K562 (cell line): ENCODE measurements at regions not wholly inside any gene's neighbourhood (a gene's known extent, or its start where the extent isn't known, plus 50 kb on each side); places are given as distances from the start of the nearest gene placed in this dataset.

ENCODE experiments used
- ATAC-seq: fragments of 200-7000 bp; cut with Tn5 transposase; 3 replicates; pipeline ENCODE4 v1.9.1; 2020; ENCODE audit warnings: moderate library complexity
- BruUV-seq: library from RNA; stranded (reverse); fragments of 400-500 nt; replicated peaks from 2 replicates; lab custom pipeline; 2021; lab: Mats Ljungman, UMichigan
- CTCF ChIA-PET: fragments of 300-600 bp; formaldehyde crosslinking; extraction: SDS; loops from one replicate; lab custom pipeline; 2021; ENCODE audit warnings: low intra/inter-chr PET ratio; lab: Yijun Ruan, JAX
- POLR2A ChIA-PET: fragments of 300-600, 350-650 bp; sonication (Branson Sonifier 250); formaldehyde crosslinking; extraction: SDS; loops from one replicate; lab custom pipeline; 2021; ENCODE audit warnings: antibody characterized with exemption, inconsistent platforms; lab: Yijun Ruan, JAX
- DNase-seq, 4 experiments: peaks; one replicate each; pipeline versions ENCODE4 v3.0.0 to v3.0.0-alpha.2; 2011 to 2018; ENCODE audit warnings: low spot score in 3 of 4, mixed read lengths in 3 of 4; ENCODE audit errors: extremely low read depth in 1 of 4
- FAIRE-seq: peaks from 2 replicates; lab custom pipeline; 2011; peaks lifted over from hg19 to GRCh38; lab: Jason Lieb, UNC
- H2AFZ ChIP-seq: 2 replicates; pipeline ENCODE4 v1.6.0; 2011; ENCODE audit warnings: low read depth, low read length, control low read depth, inconsistent platforms
- H3K27ac ChIP-seq: fragments of 200-600 bp; 3 replicates; pipeline ENCODE4 v1.8.0; 2011; ENCODE audit warnings: low read depth, mild to moderate bottlenecking, control low read depth, inconsistent platforms, low read length, moderate library complexity, mixed read lengths; ENCODE audit errors: extremely low read depth
- H3K27me3 ChIP-seq, 2 experiments: fragments of 300-600 bp in 1 of 2; 2 replicates in 1 of 2; 3 replicates in 1 of 2; pipeline versions ENCODE4 v1.6.0 to v1.8.0; 2011; ENCODE audit warnings: inconsistent platforms in 2 of 2, low read length in 2 of 2, mild to moderate bottlenecking in 1 of 2, mixed read lengths in 1 of 2, moderate library complexity in 1 of 2; ENCODE audit not compliant: control insufficient read depth in 2 of 2, insufficient read depth in 2 of 2
- H3K36me3 ChIP-seq: fragments of 300-600 bp; 3 replicates; pipeline ENCODE4 v1.8.0; 2011; ENCODE audit warnings: mild to moderate bottlenecking, low read length, inconsistent platforms; ENCODE audit not compliant: control insufficient read depth, insufficient read depth
- H3K4me1 ChIP-seq, 2 experiments: fragments of 200-600 bp in 1 of 2; replicated peaks in 1 of 2; 2 replicates in 1 of 2; 3 replicates in 1 of 2; pipeline versions ENCODE4 v1.5.1 to v1.8.0; 2011; ENCODE audit warnings: inconsistent platforms in 2 of 2, low read length in 2 of 2, mild to moderate bottlenecking in 1 of 2, mixed read lengths in 1 of 2, moderate library complexity in 1 of 2; ENCODE audit not compliant: control insufficient read depth in 2 of 2, insufficient read depth in 2 of 2
- H3K4me2 ChIP-seq: 2 replicates; pipeline ENCODE4 v1.6.1; 2011; ENCODE audit warnings: low read length, control low read depth, inconsistent platforms, mixed read lengths; ENCODE audit not compliant: insufficient read depth
- H3K4me3 ChIP-seq: fragments of 200-600 bp; sonication (generic), shearing (Covaris generic); 2 replicates; pipeline ENCODE4 v1.5.1; 2016; ENCODE audit warnings: control low read depth, inconsistent platforms
- H3K79me2 ChIP-seq: fragments of 200-600 bp; 3 replicates; pipeline ENCODE4 v1.8.0; 2011; ENCODE audit warnings: low read length, inconsistent platforms; ENCODE audit not compliant: control insufficient read depth, insufficient read depth
- H3K9ac ChIP-seq, 2 experiments: 2 replicates each; pipeline versions ENCODE4 v1.6.0 to v1.6.1; 2011; ENCODE audit warnings: low read depth in 2 of 2, low read length in 2 of 2, control low read depth in 1 of 2, inconsistent platforms in 1 of 2, mild to moderate bottlenecking in 1 of 2, mixed read lengths in 1 of 2; ENCODE audit not compliant: insufficient read depth in 1 of 2
- H3K9me1 ChIP-seq: one replicate; pipeline ENCODE4 v1.6.0; 2011; ENCODE audit warnings: inconsistent platforms, mild to moderate bottlenecking, low read length, moderate library complexity; ENCODE audit not compliant: control insufficient read depth, insufficient read depth
- H3K9me3 ChIP-seq: replicated peaks from 2 replicates; pipeline ENCODE4 v1.5.1; 2011; ENCODE audit warnings: low read depth, low read length, inconsistent platforms; ENCODE audit not compliant: control insufficient read depth, insufficient read depth
- H4K20me1 ChIP-seq: replicated peaks from 2 replicates; pipeline ENCODE4 v1.6.1; 2011; ENCODE audit warnings: low read length, inconsistent platforms, mixed read lengths; ENCODE audit not compliant: control insufficient read depth, insufficient read depth
- CEBPG ChIP-seq, 3 experiments: fragments of 200-800 bp in 1 of 3; sonication (Bioruptor generic) in 1 of 3; sonication (generic) in 1 of 3; formaldehyde crosslinking in 1 of 3; IDR thresholded peaks in 2 of 3; conservative IDR thresholded peaks in 1 of 3; 2 replicates each; pipeline versions ENCODE4 v1.6.1 to v1.8.0; 2016 to 2022; ENCODE audit warnings: missing compliant biosample characterization in 2 of 3, missing genetic modification characterization in 2 of 3, mild to moderate bottlenecking in 1 of 3, missing genetic modification reagents in 1 of 3
- GTF3C2 ChIP-seq: IDR thresholded peaks from 3 replicates; pipeline ENCODE4 v1.6.1; 2011; ENCODE audit warnings: borderline replicate concordance, mild to moderate bottlenecking, moderate library complexity; ENCODE audit not compliant: insufficient read length; ENCODE audit errors: extremely low read depth
- HNRNPUL1 ChIP-seq: fragments of 200-400 bp; formaldehyde crosslinking; IDR thresholded peaks from 2 replicates; pipeline ENCODE4 v1.6.1; 2017; ENCODE audit warnings: low read length
- RAD21 ChIP-seq, 2 experiments: fragments of 250-450 bp in 1 of 2; fragments of 450-650 bp in 1 of 2; sonication (Bioruptor Pico) in 1 of 2; formaldehyde crosslinking in 1 of 2; IDR thresholded peaks in 1 of 2; conservative IDR thresholded peaks in 1 of 2; 2 replicates each; pipeline versions ENCODE4 v1.4.0 to v1.8.0; 2020 to 2022; ENCODE audit warnings: mild to moderate bottlenecking in 2 of 2, moderate library complexity in 1 of 2
- in situ Hi-C: fragments of 300-500 bp; cut with MboI; formaldehyde crosslinking; loops from 4 replicates; pipeline ENCODE4 v1.15.0; 2018; ENCODE audit warnings: inconsistent platforms, mixed read lengths
- intact Hi-C: fragments of 100-400 bp; cut with micrococcal nuclease; formaldehyde crosslinking; loops from 2 replicates; pipeline ENCODE4 v1.14.2; 2022
- TF ChIP-seq, protein P1 (sequence below), 2 experiments: fragments of 450-650 bp in 1 of 2; sonication (generic) in 1 of 2; formaldehyde crosslinking in 1 of 2; IDR thresholded peaks in 1 of 2; conservative IDR thresholded peaks in 1 of 2; 2 replicates each; pipeline versions ENCODE4 v1.6.1 to v1.8.1; 2016 to 2023; ENCODE audit warnings: mild to moderate bottlenecking in 2 of 2, moderate library complexity in 2 of 2, inconsistent platforms in 1 of 2, missing genetic modification reagents in 1 of 2

GRCh38 chr7:9100289-9100688 lies 666.9 kb downstream of the NXPH1 start (continued):
- TF ChIP-seq CEBPG (CRISPR knock-in tag; IDR thresholded peaks at IDR 0.05) = no peak
- peak; percentile 74 to 92 for TF ChIP-seq CEBPG (tag; conservative IDR thresholded peaks at IDR 0.05 in 1 of 2, IDR thresholded peaks at IDR 0.05 in 1 of 2)
- TF ChIP-seq RAD21 (CRISPR knock-in tag; conservative IDR thresholded peaks at IDR 0.05 in 1 of 2, IDR thresholded peaks at IDR 0.05 in 1 of 2) = no peak
- TF ChIP-seq, protein P1, sequence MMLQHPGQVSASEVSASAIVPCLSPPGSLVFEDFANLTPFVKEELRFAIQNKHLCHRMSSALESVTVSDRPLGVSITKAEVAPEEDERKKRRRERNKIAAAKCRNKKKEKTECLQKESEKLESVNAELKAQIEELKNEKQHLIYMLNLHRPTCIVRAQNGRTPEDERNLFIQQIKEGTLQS (IDR thresholded peaks at IDR 0.05) = peak; percentile 30; the same call in 1 of the 2 replicates
- TF ChIP-seq, protein P1 (CRISPR knock-in tag; conservative IDR thresholded peaks at IDR 0.05) = no peak
- TF ChIP-seq GTF3C2 = no peak

DNA sequence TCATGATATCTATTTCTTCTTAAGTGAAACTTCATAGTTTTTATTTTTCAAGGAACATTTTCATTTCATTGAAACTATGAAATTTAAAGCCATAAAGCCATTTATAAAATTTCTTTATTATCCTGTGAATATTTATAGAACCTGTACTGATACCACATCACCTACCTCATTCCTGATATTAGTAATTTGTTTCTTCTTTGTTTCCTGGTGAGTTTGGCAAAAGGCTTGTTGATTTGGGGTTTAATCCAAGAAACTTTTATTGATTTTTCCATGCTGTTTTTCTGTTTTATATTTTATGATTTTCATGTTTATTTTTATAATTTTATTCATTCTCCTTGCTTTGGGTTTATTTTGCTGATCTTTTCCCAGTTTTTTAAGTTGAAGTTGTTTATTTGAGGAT lies 669.4 kb downstream of the NXPH1 start:
- Histone ChIP-seq H3K4me3 (no peak overlapping the region), H3K4me1 (no peaks in the 10 kb centered on the region), H3K27me3 (no peaks in the 10 kb centered on the region), H3K79me2 (no peaks in the 10 kb centered on the region), H3K27ac (no peak overlapping the region), H3K9ac (no peak overlapping the region), H2AFZ (no peak overlapping the region), H3K9me1 (no peaks in the 10 kb centered on the region), H3K36me3 (no peaks in the 10 kb centered on the region), H3K4me2 (no peak overlapping the region), H4K20me1 (no peaks in the 10 kb centered on the region), H3K9me3 (no peaks in the 10 kb centered on the region)
- in situ Hi-C loops = no loop called here
- ChIA-PET CTCF (no interaction called here), POLR2A (no interaction called here)
- intact Hi-C loops = no loop called here
- no peak for FAIRE-seq
- no peak for ATAC-seq
- BruUV-seq = no TSS peak
- no peak for TF ChIP-seq HNRNPUL1
- no peak for DNase-seq
